ENCODE measurements at regions not wholly inside any gene's neighbourhood (a gene's known extent, or its start where the extent isn't known, plus 50 kb on each side); places are given as distances from the start of the nearest gene placed in this dataset.

GRCh38 chr2:143890798-143891197 is 629.1 kb downstream of the ZEB2 start:
- CTCF ChIA-PET, result no interaction called here
- Histone ChIP-seq H3K4me3 (ENCODE audit: low read depth, low read length) (no peak overlapping the region), H3K36me3 (ENCODE audit: control insufficient read depth, insufficient read depth, low read length) (no peaks in the 10 kb centered on the region), H3K27me3 (ENCODE audit: control insufficient read depth, insufficient read depth, low read length) (no peaks in the 10 kb centered on the region)
- POLR2A ChIA-PET, result no interaction called here
- no peak for DNase-seq (ENCODE audit: low read depth)
- no peak for TF ChIP-seq CTCF (IDR thresholded peaks at IDR 0.05; ENCODE audit: insufficient read depth, low read depth, low read length)

- TF ChIP-seq CTCF (IDR thresholded peaks at IDR 0.05; ENCODE audit: insufficient read depth, low read depth, low read length), result no peak
- no peaks in the 10 kb centered on the region for H3K36me3 ChIP-seq (ENCODE audit: control insufficient read depth, insufficient read depth, low read length)
- no peak overlapping the region for H3K4me3 ChIP-seq (ENCODE audit: low read depth, low read length)
- no peaks in the 10 kb centered on the region for H3K27me3 ChIP-seq (ENCODE audit: control insufficient read depth, insufficient read depth, low read length)
- ChIA-PET POLR2A (no interaction called here), CTCF (no interaction called here)
- DNase-seq (ENCODE audit: low read depth), result no peak
Observed at GRCh38 chr2:143889216-143889615, 630.7 kb downstream of the ZEB2 start.

GRCh38 chr2:143885461-143885860 is 634.5 kb downstream of the ZEB2 start:
- CTCF ChIA-PET, result no interaction called here

GRCh38 chr2:143881246-143881645 is 638.7 kb downstream of the ZEB2 start:
- ChIA-PET CTCF (interaction anchor here (0.8 kb wide), 1 partner anchor 10 kb away, joined by 3 read pairs; no protein-coding TSS in a partner anchor), POLR2A (no interaction called here)
- H3K27me3 ChIP-seq (ENCODE audit: control insufficient read depth, insufficient read depth, low read length), result no peaks in the 10 kb centered on the region
- no peak for TF ChIP-seq CTCF (IDR thresholded peaks at IDR 0.05; ENCODE audit: insufficient read depth, low read depth, low read length)
- no peak overlapping the region for H3K4me3 ChIP-seq (ENCODE audit: low read depth, low read length)
- H3K36me3 ChIP-seq (ENCODE audit: control insufficient read depth, insufficient read depth, low read length), result no peaks in the 10 kb centered on the region
- DNase-seq (ENCODE audit: low read depth), result no peak

More at GRCh38 chr2:143885461-143885860, 634.5 kb downstream of the ZEB2 start:
- no peak overlapping the region for H3K4me3 ChIP-seq (ENCODE audit: low read depth, low read length)
- TF ChIP-seq CTCF (IDR thresholded peaks at IDR 0.05; ENCODE audit: insufficient read depth, low read depth, low read length), result no peak
- POLR2A ChIA-PET, result no interaction called here
- DNase-seq (ENCODE audit: low read depth), result no peak
- no peaks in the 10 kb centered on the region for H3K36me3 ChIP-seq (ENCODE audit: control insufficient read depth, insufficient read depth, low read length)
- no peaks in the 10 kb centered on the region for H3K27me3 ChIP-seq (ENCODE audit: control insufficient read depth, insufficient read depth, low read length)

GRCh38 chr2:143877876-143878530 is 641.9 kb downstream of the ZEB2 start:
- CTCF ChIA-PET, result no interaction called here
- POLR2A ChIA-PET, result no interaction called here
- H3K27me3 ChIP-seq (ENCODE audit: control insufficient read depth, insufficient read depth, low read length), result no peaks in the 10 kb centered on the region
- DNase-seq (ENCODE audit: low read depth), result no peak
- H3K36me3 ChIP-seq (ENCODE audit: control insufficient read depth, insufficient read depth, low read length), result no peaks in the 10 kb centered on the region
- no peak for TF ChIP-seq CTCF (IDR thresholded peaks at IDR 0.05; ENCODE audit: insufficient read depth, low read depth, low read length)
- no peak overlapping the region for H3K4me3 ChIP-seq (ENCODE audit: low read depth, low read length)
